Endothelial cell of hepatic sinusoid (primary cell): ENCODE measurements at regions not wholly inside any gene's neighbourhood (a gene's known extent, or its start where the extent isn't known, plus 50 kb on each side); places are given as distances from the start of the nearest gene placed in this dataset.

ENCODE experiments used
- in situ Hi-C: cut with HindIII; loops from 2 replicates; pipeline ENCODE4 v1.10.0; 2017; ENCODE audit warnings: low sequenced_read_pairs

DNA sequence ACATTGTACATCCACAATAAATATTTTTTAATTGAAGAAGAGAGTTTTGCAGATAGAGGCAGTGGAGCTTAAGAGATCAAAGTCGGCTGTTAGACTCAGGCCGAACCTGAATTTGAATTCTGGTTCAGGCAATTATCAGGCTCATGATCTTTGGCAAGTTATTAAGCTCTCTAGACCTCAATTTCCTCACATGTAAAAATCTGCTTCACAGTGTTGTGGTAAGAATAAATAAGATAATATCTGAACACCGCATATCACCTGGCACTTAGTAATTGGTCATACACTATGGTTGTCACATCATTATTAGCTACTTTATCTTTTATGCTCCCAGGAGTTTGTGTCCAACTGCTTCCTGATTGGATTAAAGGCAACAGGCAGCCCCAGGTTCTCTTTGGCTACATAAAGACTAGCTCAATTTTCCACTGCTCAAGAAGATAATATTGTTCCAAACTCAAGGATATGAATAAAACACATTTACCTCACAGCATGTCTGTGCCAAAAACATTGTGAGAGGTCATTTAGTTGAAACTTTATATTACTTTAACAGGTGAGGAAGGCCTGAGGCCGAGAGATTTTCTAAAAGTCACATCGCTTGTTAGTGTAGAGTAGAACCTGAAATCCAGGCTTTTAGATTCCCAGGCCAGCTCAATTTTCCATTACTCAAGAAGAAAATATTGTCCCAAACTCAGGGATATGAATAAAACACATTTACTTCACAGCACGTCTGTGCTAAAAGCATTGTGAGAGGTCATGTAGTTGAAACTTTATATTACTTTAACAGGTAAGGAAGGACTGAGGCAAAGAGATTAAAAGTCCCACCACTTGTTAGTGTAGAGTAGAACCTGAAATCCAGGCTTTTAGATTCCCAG is 289.2 kb upstream of the PTGER4 start:
- in situ Hi-C loops = loop anchor here (5.0 kb wide), 1 partner anchor 42 kb away; no protein-coding TSS in a partner anchor

DNA sequence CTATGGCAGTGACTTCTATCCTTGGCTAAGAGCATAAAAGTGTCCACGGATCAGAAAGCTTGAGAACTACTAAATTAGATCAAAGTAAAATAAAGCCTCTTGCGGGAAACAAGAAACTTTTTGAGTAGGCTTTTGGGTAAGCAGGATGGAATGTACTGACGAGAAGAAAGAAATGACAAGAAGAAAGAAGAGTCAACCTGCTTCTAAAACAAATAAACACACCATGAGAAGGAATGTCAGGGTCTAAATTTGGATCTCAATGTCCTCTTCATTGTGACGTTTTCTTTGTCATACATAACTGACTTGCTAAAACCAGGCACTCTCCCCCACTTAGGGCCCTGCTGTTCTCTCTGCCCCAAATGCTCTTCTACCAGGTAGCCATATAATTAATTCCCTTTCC is 290.1 kb upstream of the PTGER4 start:
- in situ Hi-C loops = no loop called here

GRCh38 chr5:40386289-40386688 is 293.4 kb upstream of the PTGER4 start:
- in situ Hi-C loops = no loop called here

- in situ Hi-C loops = no loop called here
These were observed 294.2 kb upstream of the PTGER4 start for GRCh38 chr5:40385544-40385943.

DNA sequence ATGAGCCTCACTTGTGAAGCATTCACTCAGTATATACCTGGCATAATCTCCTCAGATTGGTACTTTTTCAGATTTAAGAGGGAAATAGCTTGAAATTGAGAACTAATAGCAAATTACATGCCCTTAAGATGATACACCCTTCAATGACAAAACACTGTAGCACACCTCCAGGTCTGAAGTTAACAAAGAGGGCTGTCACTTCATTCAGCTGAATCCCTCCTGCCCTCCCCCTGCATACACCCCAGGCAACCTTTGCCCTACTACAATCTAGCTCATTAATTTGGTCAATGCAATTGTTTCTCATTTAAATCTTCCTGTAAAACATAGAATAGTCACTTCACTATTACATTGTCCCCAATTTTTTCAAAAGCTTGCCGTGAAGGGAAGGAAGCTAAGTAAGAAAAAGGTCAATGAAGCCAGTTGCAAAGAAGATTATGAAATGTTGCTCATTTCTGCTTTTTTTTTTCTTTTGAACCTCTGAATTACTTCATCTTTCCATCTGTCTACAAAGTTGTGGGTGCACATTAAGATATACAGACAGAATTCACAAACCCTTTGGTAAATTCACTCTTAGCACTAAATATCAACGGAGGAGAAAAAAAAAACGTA is 294.8 kb upstream of the PTGER4 start:
- in situ Hi-C loops = no loop called here

- in situ Hi-C loops = no loop called here
These were observed 295.7 kb upstream of the PTGER4 start for GRCh38 chr5:40383749-40384651.

DNA sequence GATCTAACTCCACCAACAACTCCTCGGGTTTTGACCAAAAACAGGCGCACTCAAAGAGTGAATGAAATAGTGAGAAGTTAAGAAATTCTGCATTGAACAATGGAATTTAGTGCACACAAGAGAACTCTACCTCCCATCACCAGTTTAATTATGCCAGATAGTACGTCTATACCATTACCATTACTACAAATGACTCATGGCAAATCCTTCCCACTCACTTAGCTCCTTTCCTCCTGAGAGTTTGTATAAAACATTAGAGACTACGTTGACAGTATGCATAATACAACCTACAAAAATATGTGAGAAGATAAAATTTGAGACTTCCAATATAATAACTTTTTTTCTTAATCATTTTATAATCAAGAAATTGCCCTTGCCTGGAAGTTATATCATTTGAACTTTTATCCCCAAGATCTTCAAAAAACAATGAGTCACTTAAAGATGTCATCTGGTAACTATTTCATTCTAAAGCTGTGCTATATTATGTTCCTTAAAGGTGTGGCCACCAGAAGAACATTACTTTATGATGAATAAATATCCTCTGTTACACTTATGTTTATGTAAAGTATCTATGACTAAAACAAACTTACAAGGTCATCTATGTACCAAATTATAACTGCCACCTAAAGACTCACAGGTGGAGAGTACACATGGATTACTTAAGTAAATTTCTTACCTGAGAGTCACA is 297.9 kb upstream of the PTGER4 start:
- in situ Hi-C loops = no loop called here

- in situ Hi-C loops = no loop called here
These were observed 298.7 kb upstream of the PTGER4 start for GRCh38 chr5:40381016-40381415.

DNA sequence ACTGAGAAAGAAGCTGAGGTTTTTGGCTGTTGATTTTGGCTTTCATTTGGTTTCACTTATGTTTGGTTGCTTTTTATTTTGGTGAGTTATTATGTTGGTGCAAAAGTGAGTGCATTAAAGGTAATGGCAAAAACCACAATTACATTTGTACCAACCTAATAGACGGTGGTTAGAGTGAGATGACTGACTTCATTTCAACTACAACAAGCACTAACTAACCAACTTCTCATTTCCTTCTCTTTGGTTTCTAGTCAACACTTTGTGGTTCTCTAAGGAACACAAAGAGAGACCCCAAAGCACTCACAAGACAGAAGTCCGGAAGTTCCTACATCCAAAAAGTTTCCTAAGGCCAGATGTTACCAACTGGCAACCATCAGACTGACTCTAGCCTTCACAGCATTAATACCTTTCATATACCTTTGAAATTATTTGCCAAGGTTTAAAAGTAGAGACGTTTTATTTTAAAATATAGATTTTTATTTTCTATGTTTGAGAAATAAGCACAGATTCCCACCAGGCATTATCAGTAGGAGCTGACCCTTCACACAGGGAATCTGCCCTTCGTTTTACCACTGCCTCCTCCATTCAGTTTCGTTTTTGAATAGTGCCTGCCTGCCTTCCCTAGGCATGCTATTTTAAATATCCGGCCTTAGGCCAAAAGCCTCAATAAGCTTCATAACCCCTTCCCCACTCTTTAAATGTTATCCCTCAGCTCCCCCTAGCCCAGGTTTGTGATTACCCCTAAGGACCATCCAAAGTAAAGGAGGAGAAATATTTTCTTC is 301.1 kb upstream of the PTGER4 start:
- in situ Hi-C loops = no loop called here

GRCh38 chr5:40376566-40376965 is 303.1 kb upstream of the PTGER4 start:
- in situ Hi-C loops = no loop called here

- in situ Hi-C loops = no loop called here
These were observed 304.9 kb upstream of the PTGER4 start for GRCh38 chr5:40374853-40375252.

DNA sequence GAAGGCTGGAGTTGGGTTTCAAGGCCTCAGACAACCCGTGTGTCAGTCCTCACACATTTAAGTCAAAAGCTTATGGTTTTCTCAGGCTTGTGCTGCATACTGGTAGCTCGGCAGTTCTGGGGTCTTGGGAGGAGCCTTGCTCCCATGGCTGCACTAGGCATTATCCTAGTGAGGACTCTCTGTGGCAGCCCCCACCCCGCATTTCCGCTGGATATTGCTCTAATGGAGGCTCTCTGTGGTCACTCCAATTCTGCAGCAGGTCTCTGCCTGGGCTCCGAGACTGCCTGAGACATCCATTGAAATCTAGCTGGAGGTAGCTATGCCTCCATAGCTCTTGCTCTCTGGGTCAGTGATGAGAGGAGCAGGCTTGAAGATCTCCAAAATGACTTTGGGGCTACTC is 311.5 kb upstream of the PTGER4 start:
- in situ Hi-C loops = no loop called here

GRCh38 chr5:40367255-40367654 is 312.5 kb upstream of the PTGER4 start:
- in situ Hi-C loops = no loop called here

DNA sequence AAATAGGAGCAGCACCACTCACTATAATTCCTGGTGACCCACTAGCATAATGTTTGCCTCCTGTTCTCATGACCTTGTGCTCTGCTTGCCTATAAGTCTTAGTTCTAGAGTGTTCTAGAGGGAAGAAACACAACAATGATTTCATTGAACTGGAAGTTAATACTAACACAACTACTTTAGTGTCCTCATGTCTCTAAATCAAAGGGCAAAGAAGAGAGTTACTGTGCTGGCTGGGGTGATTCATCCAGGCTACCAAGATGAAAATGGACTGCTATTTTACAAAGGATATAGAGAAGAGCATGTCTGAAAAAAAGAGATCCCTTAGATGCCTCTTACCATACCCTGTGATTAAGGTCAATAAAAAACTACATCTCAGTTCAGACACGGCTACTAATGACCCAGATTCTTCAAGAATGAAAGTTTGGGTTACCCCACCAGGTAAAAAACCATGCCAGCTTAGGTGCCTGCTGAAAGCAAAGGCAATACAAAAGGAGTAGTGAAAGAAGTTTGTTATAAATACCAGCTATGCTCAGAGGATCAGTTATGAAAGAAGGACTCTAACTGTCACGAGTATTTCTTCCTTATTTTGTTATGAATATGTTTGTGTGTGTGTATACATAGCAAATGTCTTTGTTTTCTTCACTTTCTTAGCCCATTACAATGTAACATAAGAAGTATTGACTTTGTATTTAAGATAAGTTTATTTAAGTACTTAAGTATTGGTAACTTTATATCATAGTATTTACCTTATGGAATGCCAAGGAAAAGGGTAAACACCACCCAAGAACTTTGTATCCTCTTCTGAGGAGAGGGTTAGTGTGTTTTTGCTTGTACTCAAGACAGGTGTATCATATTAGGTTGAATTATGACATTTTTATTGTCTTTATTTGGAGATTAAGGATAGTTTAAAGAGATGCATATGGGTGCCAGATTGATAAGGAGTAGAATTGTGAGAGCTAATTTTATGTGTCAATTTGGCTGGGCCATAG is 314.1 kb upstream of the PTGER4 start:
- in situ Hi-C loops = no loop called here

DNA sequence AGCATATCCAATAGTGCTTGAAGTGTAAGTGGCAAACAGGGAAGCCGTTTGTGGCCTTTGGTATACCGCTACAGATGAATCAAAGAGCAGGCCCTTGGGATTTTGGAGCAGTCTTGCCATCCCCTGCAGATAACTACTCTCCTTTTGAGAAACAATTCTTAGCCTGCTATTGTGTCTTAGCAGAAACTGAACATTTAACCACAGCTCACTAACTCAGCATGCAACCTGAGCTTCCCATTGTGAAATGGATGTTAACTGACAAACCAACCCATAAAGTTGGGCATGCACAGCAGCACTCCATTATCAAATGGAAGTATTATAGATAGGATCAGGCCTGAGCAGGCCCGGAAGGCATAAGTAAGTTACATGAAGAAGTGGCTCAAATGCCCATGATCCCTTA is 315.3 kb upstream of the PTGER4 start:
- in situ Hi-C loops = no loop called here

- in situ Hi-C loops = no loop called here
These were observed 318.3 kb upstream of the PTGER4 start for GRCh38 chr5:40361378-40361777.

GRCh38 chr5:40360685-40361084 is 319.0 kb upstream of the PTGER4 start:
- in situ Hi-C loops = no loop called here

- in situ Hi-C loops = no loop called here
These were observed 319.9 kb upstream of the PTGER4 start for GRCh38 chr5:40359832-40360231.

DNA sequence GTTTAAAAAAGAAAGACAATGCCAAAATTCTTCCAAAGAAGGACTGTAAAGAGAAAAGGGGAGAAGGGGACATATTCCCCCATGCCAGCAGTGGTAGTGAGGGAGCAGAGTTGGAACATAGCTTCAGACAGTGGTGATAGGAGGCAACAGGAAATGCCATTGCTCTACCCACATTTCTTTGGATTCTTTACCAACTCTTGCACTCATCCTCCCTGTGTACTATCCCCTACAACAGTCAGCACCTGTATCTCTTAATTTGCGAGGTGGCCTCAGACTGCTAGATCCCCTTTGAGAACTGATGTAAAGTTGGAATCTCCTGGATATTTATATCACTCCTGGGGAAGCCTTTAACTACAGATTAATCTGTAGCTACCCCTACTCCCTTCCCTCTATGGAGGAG is 320.6 kb upstream of the PTGER4 start:
- in situ Hi-C loops = no loop called here
